ENCODE measurements at regions not wholly inside any gene's neighbourhood (a gene's known extent, or its start where the extent isn't known, plus 50 kb on each side); places are given as distances from the start of the nearest gene placed in this dataset.

DNA sequence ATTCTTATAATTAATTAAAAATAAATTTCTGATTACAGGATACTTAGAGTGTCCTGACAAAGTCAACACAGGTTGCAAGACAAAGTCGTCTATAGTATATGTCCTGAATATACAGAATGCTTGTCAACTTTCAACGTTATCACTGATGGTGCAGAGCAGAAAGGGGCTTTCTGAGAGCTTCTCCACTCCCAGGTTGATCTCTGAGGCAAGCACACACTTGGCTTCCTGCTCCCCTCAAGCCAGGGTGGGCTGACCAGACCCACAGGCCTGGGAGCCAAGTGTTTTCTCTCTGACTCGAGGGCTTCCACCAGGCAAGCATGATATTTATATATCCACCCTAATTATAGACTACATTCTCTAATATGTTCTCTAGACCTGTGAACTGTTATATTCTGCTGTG is 448.9 kb downstream of the SH2D4B start (continued):
- TF ChIP-seq SP1 (IDR thresholded peaks at IDR 0.05; ENCODE audit: low read depth, low read length) (no peak), CHD1 (IDR thresholded peaks at IDR 0.05; ENCODE audit: low read depth, low read length) (no peak), RNF2 (IDR thresholded peaks at IDR 0.05; ENCODE audit: borderline replicate concordance, low read depth, low read length, missing control alignments, poor library complexity, severe bottlenecking) (no peak)
